Stimulated activated CD4-positive, alpha-beta T cell treated with anti-CD3 and anti-CD28 coated beads, TNF-alpha, amount 100 ng/mL, for 48 hours (primary cell): ENCODE measurements at regions not wholly inside any gene's neighbourhood (a gene's known extent, or its start where the extent isn't known, plus 50 kb on each side); places are given as distances from the start of the nearest gene placed in this dataset.

Experiments used
- DNase-seq, 3 donors: peaks; one replicate each; pipeline ENCODE4 v3.0.0-alpha.2; 2020; ENCODE audit warnings: low read depth in 3 of 3

DNA sequence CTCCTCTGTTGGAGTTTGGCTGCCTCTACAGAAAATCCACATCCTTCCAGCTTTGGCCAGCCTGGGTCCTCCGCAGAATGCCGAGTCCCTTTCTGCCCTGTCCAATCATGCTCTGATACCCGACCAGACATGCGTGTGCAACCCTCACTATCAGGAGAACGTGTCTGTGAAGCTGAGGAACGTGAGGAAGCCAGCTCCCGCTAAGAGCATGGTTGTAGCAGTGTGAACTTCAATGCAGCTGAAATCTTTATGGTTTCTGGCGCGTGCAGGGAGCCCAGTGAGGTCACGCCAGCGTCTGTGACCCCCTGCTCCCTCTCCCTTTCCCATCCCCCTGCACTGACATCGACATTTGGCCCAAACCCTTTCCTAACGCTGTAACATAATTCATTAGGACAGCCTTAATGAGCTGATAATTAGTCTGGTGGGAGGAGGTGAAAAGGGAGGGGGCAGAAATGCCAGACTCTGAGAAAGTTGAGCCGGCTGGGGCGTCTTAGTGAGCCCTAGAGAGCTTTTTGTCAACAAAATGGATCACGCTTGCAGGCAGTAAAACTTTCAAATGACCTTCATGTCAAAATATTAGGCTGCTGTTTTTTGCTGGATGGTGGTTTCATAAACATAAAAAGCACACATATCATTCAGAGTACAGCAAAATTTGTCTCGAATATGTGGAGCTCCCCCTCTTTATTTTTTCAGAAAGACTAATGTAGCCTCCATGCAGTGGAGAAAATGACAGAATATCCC is 423.3 kb downstream of the QKI start:
- DNase-seq, result no peak

DNA sequence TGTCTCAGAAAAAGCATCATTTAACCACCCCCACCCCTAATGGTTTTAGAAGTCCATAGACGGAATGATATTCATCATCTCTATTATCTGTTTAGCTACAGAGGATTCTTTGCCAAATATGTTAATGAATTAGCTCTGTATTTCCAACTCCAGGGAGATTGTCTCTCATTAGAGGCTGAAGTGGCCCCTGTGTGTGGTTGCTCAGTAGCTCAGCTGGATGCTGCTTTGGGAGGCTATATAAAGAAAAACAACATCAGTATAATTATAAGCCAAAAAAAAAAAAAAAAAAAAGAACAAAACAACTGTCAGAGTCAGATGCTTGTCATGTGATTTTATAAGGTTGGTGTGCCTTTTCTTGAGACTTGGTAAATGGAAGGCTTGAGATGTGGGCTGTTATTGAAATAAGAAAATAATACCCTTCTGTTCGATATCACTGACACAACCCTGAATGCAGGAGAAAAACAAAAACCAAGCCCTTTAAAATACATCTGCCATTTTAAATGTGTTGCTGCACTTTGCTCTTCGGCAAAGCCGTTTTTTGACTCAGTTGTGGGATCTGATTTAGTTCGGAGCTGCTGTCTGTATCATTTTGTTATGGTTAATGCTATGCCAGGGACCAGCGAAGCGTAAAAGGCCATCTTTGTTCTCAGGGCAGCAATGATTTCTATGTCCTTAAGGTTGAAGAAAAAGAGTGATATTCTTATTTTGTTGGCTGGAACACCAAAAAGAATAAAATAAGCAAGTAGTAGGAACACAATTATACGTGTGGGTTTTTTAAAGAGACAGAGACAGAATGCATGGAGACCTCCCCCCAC is 422.6 kb downstream of the QKI start:
- no peak for DNase-seq

DNA sequence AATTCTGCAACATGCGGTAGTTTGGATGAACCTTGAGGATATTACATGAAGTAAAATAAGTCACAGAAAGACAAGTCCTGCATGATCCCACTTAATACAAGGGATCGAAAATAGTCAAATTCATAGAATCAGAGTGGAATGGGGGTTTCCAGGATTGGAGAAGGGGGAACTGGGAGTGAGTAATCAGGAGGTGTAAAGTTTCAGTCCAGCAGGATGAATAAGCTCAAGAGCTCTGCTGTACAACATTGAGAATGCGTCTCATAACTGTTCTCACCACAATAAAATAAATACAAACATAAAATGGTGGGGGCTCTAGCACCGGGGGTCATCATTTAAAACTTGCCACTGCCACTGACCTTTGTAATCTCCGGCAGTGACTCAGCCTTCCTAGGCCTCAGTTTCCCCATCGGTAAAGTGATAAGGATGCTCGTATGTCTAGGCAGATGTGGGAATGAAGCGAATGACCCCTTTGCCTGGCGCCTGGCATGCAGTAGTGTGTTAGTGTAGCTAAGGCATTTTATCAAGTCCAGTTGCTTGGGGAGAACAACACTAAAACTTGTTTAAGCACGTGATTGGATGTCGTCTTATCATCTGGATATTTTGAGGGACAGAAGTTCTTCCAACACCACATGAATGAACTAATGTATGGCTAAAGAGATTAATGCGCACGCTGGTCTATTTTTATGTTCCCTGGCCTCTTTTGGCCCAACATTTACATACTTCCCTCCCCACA is 421.1 kb downstream of the QKI start:
- no peak for DNase-seq

DNA sequence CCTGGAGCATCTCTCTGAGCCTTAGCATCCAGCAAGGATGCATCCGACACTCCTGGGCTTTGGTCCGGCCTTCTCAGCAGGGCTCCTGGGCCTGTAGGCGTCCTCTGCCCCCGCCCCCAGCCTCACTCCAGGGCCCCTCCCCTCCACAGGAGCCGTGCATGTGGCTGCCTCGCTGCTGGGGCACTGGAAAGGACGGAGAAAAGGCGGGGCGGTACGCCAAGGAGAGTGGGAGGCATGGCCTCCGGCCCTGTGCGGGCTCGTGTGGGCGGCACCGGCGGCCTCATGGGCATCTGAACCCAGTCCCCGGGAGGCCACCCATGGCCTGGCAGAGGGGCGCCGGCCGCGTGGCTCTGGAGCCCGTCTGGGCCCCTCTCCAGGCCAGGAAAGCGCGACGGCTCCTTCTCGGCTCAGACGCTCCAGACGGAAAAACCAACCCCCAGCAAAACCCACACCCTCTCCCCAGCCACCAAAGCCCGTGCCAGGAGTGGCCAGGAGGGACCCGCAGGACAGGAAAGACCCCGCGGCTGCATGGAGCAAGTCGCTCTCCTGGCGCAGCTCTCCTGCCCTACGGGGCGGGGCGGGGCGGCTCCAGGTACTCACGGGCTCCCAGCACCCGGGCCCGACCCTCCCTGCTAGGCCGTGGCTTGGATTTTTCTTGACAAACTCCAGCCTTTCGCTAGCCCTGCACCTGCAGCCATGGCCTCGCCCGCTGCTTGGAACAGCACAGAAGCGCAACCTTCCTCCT is 419.9 kb downstream of the QKI start:
- no peak for DNase-seq

DNA sequence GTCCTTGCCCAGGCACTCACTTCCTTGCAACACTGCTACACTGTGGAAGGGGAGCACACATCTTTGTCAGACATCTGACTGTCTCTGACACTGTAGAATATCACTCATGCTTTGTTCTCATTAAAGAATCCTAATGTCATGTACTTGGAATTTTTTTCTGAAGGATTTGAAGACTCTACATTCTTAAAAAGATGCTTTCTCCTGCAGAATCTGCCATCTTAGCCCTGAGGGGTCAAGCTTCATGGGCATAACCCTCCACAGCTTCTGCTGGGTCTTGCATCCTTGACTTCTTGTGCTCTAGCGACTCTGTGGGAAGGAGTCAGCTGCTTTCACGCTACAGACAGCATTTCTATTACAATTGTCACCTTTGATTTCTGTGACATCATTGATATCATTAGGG is 417.2 kb downstream of the QKI start:
- no peak for DNase-seq

DNA sequence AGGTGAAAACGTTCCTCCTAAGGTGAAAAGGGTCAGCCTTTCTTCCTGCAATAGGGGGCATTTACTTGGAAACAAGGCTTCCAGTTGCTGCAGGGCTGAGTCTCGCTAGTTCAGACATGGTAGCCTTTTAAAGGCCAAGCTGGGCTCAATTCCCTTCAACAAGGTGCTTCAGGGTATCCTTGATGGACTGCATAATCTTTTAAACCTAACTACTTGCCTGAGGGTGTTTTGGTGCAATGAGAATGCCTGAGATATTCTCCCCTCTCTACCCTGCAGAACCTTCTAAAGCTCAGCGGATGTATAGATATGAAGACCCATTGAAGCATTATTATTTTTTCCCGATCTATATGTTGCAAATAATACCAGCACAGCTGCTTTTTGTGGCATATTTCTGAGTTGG is 416.1 kb downstream of the QKI start:
- DNase-seq, result no peak

DNA sequence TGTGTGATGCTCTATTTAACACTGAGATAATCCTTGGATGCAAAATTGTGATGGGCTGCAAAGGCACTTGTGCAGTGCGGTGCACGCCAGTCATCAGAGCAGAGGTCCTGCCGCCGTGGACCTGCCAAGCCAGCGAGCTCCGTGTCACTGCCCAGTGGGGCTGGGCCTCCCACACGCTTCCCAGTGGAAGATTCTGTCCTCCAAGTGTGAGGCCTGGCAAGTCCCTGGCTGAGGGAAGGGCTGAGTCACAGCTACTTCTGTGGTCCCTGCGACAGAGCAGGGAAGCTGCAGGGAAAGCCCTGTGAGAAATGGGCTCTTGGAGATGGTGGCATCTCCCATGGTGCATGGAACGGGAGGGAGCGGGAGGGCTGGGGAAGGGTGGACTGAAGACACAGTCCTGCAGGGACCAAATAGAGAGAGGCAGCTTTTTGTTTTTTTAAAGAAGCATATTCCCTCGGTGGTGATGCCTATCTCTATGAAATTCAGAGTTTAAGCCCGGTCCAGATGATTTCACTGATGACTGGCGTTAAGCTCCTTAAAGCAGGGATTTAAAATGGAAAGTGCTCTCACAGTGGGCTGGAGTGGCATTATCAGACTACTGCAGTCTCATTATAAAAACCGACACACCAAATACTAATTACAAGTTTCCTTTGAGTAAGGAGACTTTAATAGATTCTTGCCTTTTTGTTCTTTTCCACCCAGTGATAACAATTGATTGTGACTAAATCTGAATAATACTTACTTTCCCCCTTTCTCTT is 413.7 kb downstream of the QKI start:
- no peak for DNase-seq

DNA sequence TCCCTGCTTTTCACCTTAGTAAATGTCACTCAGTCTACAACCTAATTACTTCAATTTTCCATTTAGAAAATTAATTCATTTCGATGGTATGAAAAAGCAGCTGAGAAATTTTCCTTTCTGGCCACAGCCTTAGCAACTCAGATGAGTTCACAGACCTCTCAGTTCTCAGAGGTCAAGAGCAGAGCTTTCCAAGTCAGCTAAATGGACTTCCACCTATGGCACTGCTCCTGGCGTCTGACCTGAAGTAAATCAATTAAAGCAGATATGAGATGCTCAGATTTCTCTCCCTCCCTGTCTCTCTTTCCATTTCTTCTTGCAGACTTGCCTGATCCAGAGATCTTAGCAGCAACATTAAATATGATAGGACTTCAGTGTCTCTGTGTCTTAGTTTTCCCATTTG is 412.6 kb downstream of the QKI start:
- no peak for DNase-seq

DNA sequence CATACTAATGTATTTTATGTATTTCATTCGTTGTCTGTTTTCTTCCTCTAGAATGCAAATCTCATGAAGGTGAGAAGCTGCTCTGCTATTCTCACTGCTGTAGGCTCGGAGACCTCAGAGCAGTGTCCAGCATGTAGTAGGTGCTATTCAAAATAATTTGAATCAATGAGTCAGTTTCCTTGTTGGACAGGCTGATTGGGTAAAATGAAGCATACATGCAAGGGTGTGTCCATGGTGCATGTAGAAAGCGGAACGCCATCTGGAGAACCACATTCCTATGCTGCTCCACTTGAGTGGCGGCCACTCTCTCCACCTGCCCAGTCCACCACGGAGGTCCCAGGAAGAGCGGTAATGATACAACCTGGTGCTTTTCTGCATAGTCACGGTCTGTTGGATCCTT is 412.1 kb downstream of the QKI start:
- no peak for DNase-seq

DNA sequence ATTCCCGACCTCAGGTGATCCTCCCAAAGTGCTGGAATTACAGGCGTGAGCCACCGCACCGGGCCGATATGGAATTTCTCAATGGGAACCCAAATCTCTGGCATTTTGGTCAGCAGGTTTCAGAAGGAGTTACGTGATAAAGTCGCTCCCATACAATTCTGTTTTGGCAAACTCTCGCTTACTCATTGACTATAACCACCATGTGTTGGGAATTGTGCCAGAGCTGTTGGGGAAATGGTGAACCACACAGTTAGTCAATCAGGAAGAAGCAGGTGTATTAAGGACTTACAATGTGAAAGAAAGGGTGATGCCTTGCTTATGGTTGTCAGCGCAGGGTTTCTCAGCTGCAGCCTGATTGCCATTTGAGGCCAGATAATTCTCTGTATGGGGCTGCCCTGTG is 410.5 kb downstream of the QKI start:
- DNase-seq, result no peak

DNA sequence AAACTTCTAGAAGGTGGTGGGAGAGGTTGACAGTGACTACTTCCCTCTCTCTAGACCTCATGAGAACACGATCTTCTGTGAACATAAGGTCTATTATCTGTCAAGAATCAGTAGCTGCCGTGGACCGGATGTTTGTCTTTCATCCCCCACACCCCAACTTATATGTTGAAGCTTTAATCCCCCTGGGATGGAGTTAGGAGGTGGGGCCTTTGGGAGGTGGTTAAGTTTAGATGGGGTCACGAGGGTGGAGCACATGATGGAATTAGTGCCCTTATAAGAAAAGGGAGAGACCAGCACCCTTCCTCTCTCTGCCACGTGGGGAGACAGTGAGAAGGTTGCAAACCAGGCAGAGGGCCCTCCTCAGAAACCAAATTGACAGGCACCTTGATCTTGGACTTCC is 409.1 kb downstream of the QKI start:
- no peak for DNase-seq

DNA sequence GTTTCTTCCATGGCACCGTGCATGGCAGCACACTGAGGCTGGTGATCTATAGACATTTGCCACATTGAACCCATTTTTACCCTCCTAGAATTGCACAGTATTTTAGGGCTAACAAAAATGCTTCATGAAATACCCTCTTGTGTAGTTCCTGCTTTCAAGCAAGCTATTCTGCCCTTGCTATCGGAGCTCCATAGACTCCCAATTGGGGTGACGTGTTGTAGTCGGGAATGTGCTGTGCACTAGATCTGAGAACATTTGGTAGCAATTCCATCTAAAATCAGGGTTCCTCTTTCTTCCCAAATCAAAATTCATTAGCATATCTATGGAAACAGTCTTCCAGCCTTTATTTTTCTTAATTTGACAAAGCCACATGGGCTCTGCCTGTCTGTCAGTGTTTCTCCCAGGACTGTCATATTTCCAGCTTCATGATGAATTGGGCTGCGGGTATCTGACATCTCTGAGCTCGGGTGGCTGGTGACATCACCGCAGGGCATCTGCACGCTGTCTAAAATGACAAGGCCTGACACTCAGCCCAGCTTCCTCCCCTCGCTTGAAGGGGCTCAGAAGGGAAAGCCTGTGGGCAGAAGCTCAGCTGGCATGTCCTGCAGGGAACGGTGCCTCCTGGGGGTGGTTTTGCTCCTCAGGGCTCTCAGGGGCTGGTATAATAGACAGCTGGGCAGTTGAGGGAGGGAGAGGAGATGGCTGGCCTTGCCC is 406.4 kb downstream of the QKI start:
- no peak for DNase-seq

DNA sequence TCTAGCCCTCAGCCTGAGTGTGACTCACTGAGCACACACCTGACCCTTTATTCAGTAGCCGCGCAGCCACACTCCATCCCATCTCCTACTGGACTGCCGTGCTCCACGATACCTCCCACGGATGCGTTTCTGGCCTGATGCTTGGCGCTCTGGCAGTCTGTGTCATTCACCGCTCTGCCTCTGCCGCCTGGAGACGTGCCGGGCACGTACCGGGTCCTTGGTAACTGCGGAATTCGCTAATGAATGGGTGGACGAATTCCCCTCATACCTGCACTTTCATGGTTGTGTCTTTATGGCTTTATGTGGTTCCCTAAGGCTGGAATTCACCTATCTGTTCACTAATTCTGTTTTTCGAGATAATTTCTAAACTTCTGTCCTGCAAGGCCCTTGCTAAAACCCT is 405.7 kb downstream of the QKI start:
- DNase-seq, result no peak

DNA sequence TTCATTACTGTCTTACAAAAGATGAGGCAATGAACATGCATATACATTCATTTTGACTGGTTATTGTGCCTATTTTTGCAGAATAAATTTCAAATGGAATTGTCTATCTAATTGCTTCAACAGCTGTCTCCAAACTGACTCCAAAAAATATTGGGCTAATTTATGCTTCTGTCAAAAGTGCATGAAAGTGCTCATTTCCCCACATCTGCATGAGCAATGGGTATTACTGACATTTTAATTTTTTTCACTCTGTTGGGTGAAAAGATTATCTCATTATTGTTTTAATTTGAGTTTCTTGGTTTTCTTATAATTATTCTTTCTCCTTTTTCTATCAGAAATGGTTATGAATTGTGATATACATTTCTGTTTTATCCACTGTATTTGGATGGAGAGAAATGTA is 404.2 kb downstream of the QKI start:
- no peak for DNase-seq

DNA sequence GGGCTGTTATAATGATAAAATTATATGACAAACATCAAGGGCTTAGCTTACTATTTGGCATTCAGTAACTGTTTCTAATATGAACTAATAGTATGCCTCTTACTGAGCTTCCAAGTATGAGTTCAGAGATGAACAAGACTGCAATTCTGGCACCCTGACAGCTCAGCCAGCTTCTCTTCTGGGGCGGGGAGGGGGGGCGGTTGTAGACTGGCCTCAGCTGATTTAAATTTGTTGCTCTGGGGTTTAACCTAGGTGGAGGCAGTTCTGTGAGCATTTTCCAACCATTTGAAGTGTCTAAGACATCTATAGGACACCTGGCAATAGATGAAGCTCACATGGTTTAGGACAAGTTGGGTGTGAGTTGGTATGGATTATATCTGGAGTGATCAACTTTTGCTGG is 401.9 kb downstream of the QKI start:
- no peak for DNase-seq

DNA sequence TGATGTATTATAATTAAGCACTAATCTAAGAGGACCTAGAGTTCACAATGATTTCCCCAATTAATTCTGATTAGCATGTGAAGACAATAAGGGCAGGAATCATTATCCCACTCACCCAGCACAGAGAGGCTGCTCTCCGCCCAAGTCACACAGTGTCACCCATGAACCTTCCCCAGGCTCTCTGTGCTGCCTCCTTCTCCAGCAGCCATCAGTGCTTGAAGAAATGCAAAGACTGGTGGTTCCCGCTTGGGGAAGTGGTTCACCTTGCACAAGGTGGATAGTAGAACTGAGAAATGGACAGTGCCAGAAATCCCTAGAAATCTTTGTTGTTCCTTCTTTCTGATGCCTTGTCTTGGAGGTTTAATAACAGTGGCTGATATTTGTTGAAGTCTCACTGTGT is 401.3 kb downstream of the QKI start:
- no peak for DNase-seq

DNA sequence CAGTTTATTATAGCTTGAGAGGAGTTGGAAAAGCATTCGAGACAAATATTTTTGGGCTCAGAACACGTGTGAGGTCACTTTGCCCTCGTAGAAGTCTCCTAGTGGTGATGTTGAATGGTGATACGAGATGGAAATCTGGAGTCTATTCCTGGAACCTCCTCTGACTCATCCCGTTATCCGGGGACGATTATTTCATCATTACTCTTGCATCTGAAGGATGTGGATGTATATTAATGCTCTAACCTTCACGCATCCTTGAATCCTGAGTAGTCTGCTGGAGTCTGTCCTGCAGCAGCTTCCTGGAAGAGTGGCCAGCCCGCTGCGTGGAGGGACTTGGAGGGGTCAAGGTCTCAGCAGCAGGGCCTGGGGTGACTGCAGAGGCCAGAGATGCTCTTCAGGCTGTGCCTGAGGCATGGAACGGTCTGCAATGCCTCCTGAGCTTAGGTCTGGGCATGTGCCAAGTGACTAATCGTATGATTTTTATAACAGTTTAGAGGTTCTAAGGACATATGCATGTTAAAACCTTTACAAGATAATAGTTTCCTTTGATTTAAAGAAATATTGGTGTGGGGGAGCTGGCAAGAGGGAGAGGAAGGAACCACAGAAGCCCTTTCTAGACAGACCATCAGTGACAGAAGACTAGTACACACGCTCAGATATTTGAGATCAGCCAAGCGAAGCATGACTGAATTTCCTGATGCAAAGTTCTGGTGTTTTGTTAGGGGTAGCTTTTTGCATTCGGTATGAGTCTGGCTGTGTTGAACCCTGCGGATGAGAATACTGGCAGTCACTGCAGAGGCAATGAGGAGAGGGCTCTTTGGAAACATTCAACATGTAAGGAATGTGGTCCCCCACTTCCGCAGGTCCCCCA is 400.2 kb downstream of the QKI start:
- DNase-seq, result no peak

DNA sequence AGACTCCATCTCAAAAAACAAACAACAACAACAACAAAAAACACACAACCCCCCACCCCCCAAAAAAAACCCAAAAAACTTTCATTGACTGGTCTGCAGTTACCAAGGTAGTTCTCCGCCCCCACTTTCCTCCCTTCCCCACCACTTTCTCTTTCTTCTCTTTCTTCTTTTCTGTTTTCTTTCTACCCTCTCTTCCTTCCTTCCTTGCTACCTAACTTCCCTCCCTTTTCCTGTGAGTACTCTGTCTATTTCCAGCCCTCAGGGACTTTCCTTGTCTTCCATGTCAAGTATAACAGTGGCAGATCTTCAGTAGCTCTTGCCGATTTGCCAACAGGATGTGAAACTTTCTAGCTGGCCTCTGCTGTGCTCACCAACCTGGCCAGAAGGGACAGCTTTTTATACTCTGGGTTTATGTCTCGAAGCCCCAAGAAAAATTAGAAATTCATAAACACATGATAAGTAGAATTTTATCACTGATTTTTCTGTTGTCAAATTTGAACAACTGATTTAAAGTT is 399.5 kb downstream of the QKI start:
- DNase-seq, result no peak

DNA sequence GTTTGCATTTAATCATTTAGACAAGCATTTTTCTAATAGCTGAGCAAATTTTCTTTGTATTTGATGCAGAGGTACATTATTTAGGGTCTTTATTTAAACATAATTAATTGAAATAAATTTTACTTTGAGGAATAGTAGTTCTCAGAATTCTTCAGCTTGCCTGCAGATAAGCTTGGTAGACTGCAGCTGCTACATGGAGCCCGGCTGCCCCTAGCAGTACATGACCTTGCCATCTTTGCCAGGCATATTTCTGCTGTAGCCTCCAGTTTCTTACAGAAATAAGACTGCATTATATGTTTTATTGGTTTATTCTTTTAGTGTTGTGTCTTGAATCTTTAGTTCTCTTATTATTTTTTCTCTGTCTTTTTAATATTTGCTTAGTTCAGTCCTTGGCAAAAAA is 396.8 kb downstream of the QKI start:
- no peak for DNase-seq
